Adrenal gland (tissue), 9 donors: ENCODE measurements at regions not wholly inside any gene's neighbourhood (a gene's known extent, or its start where the extent isn't known, plus 50 kb on each side); places are given as distances from the start of the nearest gene placed in this dataset.

Source experiments
- DNase-seq, 7 donors: peaks; one replicate each; pipeline ENCODE4 v3.0.0-alpha.2; 2019 to 2020
- H3K27ac ChIP-seq, 5 donors: fragments of 200-600 bp; sonication (generic) in 4 of 5; 1 replicate in 3 of 5; 2 replicates in 2 of 5; pipeline versions ENCODE4 v1.5.1 to v1.8.0; 2016 to 2020; ENCODE audit warnings: mild to moderate bottlenecking in 1 of 5
- H3K27me3 ChIP-seq: fragments of 200-600 bp; 2 replicates; pipeline ENCODE4 v1.8.0; 2021
- H3K36me3 ChIP-seq, 2 donors: fragments of 200-600 bp; replicated peaks in 1 of 2; 1 replicate in 1 of 2; 2 replicates in 1 of 2; pipeline versions ENCODE4 v1.5.1 to v1.8.0; 2018 to 2022
- H3K4me1 ChIP-seq, 2 donors: fragments of 200-600 bp; replicated peaks in 1 of 2; 1 replicate in 1 of 2; 2 replicates in 1 of 2; pipeline versions ENCODE4 v1.5.1 to v1.8.0; 2018 to 2021
- H3K4me3 ChIP-seq, 4 donors: fragments of 200-600 bp; sonication (generic) in 3 of 4; one replicate each; pipeline ENCODE4 v1.5.1; 2016 to 2018
- H3K9me3 ChIP-seq, 3 donors: fragments of 200-600 bp; sonication (generic) in 1 of 3; replicated peaks in 1 of 3; 1 replicate in 2 of 3; 2 replicates in 1 of 3; pipeline versions ENCODE4 v1.5.1 to v1.8.0; 2016 to 2021
- CTCF ChIP-seq, 6 experiments: fragments of 450-650 bp in 4 of 6; fragments of 200-600 bp in 2 of 6; sonication (generic) in 1 of 6; IDR thresholded peaks; 1 replicate in 5 of 6; 2 replicates in 1 of 6; pipeline versions ENCODE4 v1.5.1 to v1.8.0; 2016 to 2021; ENCODE audit warnings: antibody characterized with exemption in 6 of 6, mild to moderate bottlenecking in 2 of 6, moderate library complexity in 1 of 6
- POLR2A ChIP-seq, 2 donors: fragments of 450-650 bp; IDR thresholded peaks; one replicate each; pipeline ENCODE4 v1.6.1; 2017; ENCODE audit warnings: antibody characterized with exemption in 2 of 2, mild to moderate bottlenecking in 2 of 2, moderate library complexity in 1 of 2
- WGBS, 4 donors: extraction: QIAGEN DNeasy Blood & Tissue Kit in 2 of 4; methylation state at CpG; one replicate each; pipeline versions ENCODE4 v1.1.5 to v1.1.7; 2013 to 2017; 5-methylcytosine and 5-hydroxymethylcytosine counted together
- intact Hi-C, 2 donors: fragments of 100-400 bp; cut with DNase I; formaldehyde crosslinking; loops; one replicate each; pipeline versions ENCODE4 v1.14.1 to v1.15.0; 2022 to 2023
- donor health status: healthy with polysubstance abuse.
- donor health status: Bipolar disorder and iron deficiency.
- donor health status: DM: yes; HTN: yes; CAD: no.
- donor health status: DM: no; HTN: no; CAD: no.
- donor health status: DM: no; HTN: no; CAD: no.

GRCh38 chr1:50358962-50359361 lies 64.3 kb downstream of the DMRTA2 start:
- Histone ChIP-seq H3K4me1 (no peaks in the 10 kb centered on the region), H3K27ac (no peak overlapping the region), H3K36me3 (no peaks in the 10 kb centered on the region), H3K4me3 (no peak overlapping the region), H3K9me3 (no peaks in the 10 kb centered on the region), H3K27me3 (peaks cover 11% of the 10 kb centered on the region)
- intact Hi-C loops = no loop called here
- no peak for DNase-seq
- 52 to 87% (median 68%) methylated on average over 3 to 11 of the region's 11 CpGs for WGBS, 4 donors
- no peak for TF ChIP-seq POLR2A (IDR thresholded peaks at IDR 0.05)
- no peak for TF ChIP-seq CTCF (IDR thresholded peaks at IDR 0.05)

GRCh38 chr1:50357186-50357585 lies 66.1 kb downstream of the DMRTA2 start:
- Histone ChIP-seq H3K36me3 (no peaks in the 10 kb centered on the region), H3K27me3 (peaks cover 11% of the 10 kb centered on the region), H3K4me1 (no peaks in the 10 kb centered on the region), H3K9me3 (no peaks in the 10 kb centered on the region), H3K27ac (no peak overlapping the region), H3K4me3 (no peak overlapping the region)
- TF ChIP-seq CTCF (IDR thresholded peaks at IDR 0.05) (no peak), POLR2A (IDR thresholded peaks at IDR 0.05) (no peak)
- no peak for DNase-seq
- intact Hi-C loops = no loop called here
- 50 to 72% (median 67%) methylated on average over 5 to 6 of the region's 6 CpGs for WGBS, 4 donors

- H3K27ac ChIP-seq = no peak overlapping the region
- no peaks in the 10 kb centered on the region for H3K36me3 ChIP-seq
- 59 to 79% (median 60%) methylated on average over 4 of the region's 4 CpGs for WGBS, 4 donors
- H3K4me3 ChIP-seq = no peak overlapping the region
- intact Hi-C loops = no loop called here
- H3K9me3 ChIP-seq = no peaks in the 10 kb centered on the region
- peaks cover 11% of the 10 kb centered on the region for H3K27me3 ChIP-seq
- DNase-seq = no peak
- no peak for TF ChIP-seq POLR2A (IDR thresholded peaks at IDR 0.05)
- TF ChIP-seq CTCF (IDR thresholded peaks at IDR 0.05) = no peak
- no peaks in the 10 kb centered on the region for H3K4me1 ChIP-seq
Measured at GRCh38 chr1:50354813-50355212, 68.4 kb downstream of the DMRTA2 start.

GRCh38 chr1:50352428-50352827 lies 70.8 kb downstream of the DMRTA2 start:
- intact Hi-C loops = no loop called here
- no peak overlapping the region for H3K4me3 ChIP-seq
- DNase-seq = peak in 2 of 7 donors; percentile 9 to 30
- no peaks in the 10 kb centered on the region for H3K4me1 ChIP-seq
- 44 to 60% (median 45%) methylated on average over 2 of the region's 2 CpGs for WGBS, 4 donors
- TF ChIP-seq CTCF (IDR thresholded peaks at IDR 0.05) (no peak), POLR2A (IDR thresholded peaks at IDR 0.05) (no peak)
- no peaks in the 10 kb centered on the region for H3K36me3 ChIP-seq
- no peaks in the 10 kb centered on the region for H3K9me3 ChIP-seq
- no peak overlapping the region for H3K27ac ChIP-seq
- H3K27me3 ChIP-seq = no peaks in the 10 kb centered on the region
